Endothelial cell of umbilical vein (primary cell): ENCODE measurements at regions not wholly inside any gene's neighbourhood (a gene's known extent, or its start where the extent isn't known, plus 50 kb on each side); places are given as distances from the start of the nearest gene placed in this dataset.

Experiments
- BruUV-seq: library from RNA; stranded (reverse); fragments of 400-500 nt; replicated peaks from 2 replicates; lab custom pipeline; 2021; lab: Mats Ljungman, UMichigan
- CTCF ChIA-PET: fragments of 300-600, 350-600 bp; sonication (Branson Sonifier 250); formaldehyde crosslinking; loops from one replicate; lab custom pipeline; 2021; ENCODE audit warnings: antibody characterized with exemption, inconsistent platforms; lab: Charles Lee
- POLR2A ChIA-PET: fragments of 300-600, 350-600 bp; sonication (Branson Sonifier 250); formaldehyde crosslinking; loops from one replicate; lab custom pipeline; 2021; ENCODE audit warnings: antibody characterized with exemption, inconsistent platforms; lab: Charles Lee
- DNase-seq: peaks from one replicate; pipeline ENCODE4 v3.0.0-alpha.2; 2011; ENCODE audit warnings: low read depth, low spot score
- FAIRE-seq: peaks from 2 replicates; lab custom pipeline; 2011; peaks lifted over from hg19 to GRCh38; lab: Jason Lieb, UNC
- H2AFZ ChIP-seq: 2 replicates; pipeline ENCODE4 v1.6.0; 2012; ENCODE audit warnings: low read depth, low read length, control low read depth, inconsistent platforms
- H3K27ac ChIP-seq: 2 replicates; pipeline ENCODE4 v1.5.1; 2011; ENCODE audit warnings: low read depth, mild to moderate bottlenecking, control low read depth, low read length, moderate library complexity; ENCODE audit not compliant: insufficient read depth
- H3K27me3 ChIP-seq, 2 experiments: 2 replicates each; pipeline versions ENCODE4 v1.6.0 to v1.6.1; 2011; ENCODE audit warnings: low read length in 2 of 2, mixed read lengths in 1 of 2; ENCODE audit not compliant: control insufficient read depth in 2 of 2, insufficient read depth in 2 of 2
- H3K36me3 ChIP-seq, 2 experiments: 2 replicates in 1 of 2; 3 replicates in 1 of 2; pipeline ENCODE4 v1.5.1; 2011; ENCODE audit warnings: low read length in 2 of 2, mild to moderate bottlenecking in 1 of 2, moderate library complexity in 1 of 2; ENCODE audit not compliant: control insufficient read depth in 2 of 2, insufficient read depth in 2 of 2; ENCODE audit errors: extremely low read depth in 1 of 2
- H3K4me1 ChIP-seq: 3 replicates; pipeline ENCODE4 v1.5.1; 2011; ENCODE audit warnings: mild to moderate bottlenecking, low read length; ENCODE audit not compliant: control insufficient read depth, insufficient read depth; ENCODE audit errors: extremely low read depth
- H3K4me2 ChIP-seq: 2 replicates; pipeline ENCODE4 v1.6.1; 2011; ENCODE audit warnings: low read length, control low read depth, mixed read lengths; ENCODE audit not compliant: insufficient read depth
- H3K4me3 ChIP-seq, 3 experiments: fragments of 200-600 bp in 1 of 3; sonication (generic), shearing (Covaris generic) in 1 of 3; replicated peaks in 1 of 3; 2 replicates each; pipeline ENCODE4 v1.5.1; 2011 to 2016; ENCODE audit warnings: control low read depth in 3 of 3, low read length in 3 of 3, mild to moderate bottlenecking in 2 of 3, inconsistent platforms in 1 of 3, low read depth in 1 of 3, moderate library complexity in 1 of 3; ENCODE audit not compliant: insufficient read depth in 1 of 3
- H3K79me2 ChIP-seq: 2 replicates; pipeline ENCODE4 v1.6.0; 2012; ENCODE audit warnings: low read length, inconsistent platforms; ENCODE audit not compliant: control insufficient read depth, insufficient read depth
- H3K9ac ChIP-seq: replicated peaks from 2 replicates; pipeline ENCODE3; 2011; ENCODE audit warnings: low read length, control low read depth; ENCODE audit not compliant: insufficient read depth; ENCODE audit errors: extremely low read depth
- H3K9me1 ChIP-seq: replicated peaks from 3 replicates; pipeline ENCODE4 v1.6.0; 2011; ENCODE audit warnings: mild to moderate bottlenecking, low read length; ENCODE audit not compliant: control insufficient read depth, insufficient read depth; ENCODE audit errors: extremely low read depth
- H3K9me3 ChIP-seq: replicated peaks from 2 replicates; pipeline ENCODE4 v1.5.1; 2012; ENCODE audit warnings: low read length, inconsistent platforms; ENCODE audit not compliant: control insufficient read depth, insufficient read depth
- H4K20me1 ChIP-seq: replicated peaks from 2 replicates; pipeline ENCODE3; 2011; ENCODE audit warnings: mild to moderate bottlenecking, low read length; ENCODE audit not compliant: control insufficient read depth, insufficient read depth; ENCODE audit errors: extremely low read depth
- CTCF ChIP-seq, 2 donors: IDR thresholded peaks; 1 replicate in 1 of 2; 2 replicates in 1 of 2; pipeline ENCODE4 v1.5.1; 2011; ENCODE audit warnings: low read length in 2 of 2, mild to moderate bottlenecking in 2 of 2, moderate library complexity in 2 of 2, control low read depth in 1 of 2, inconsistent platforms in 1 of 2, low read depth in 1 of 2; ENCODE audit not compliant: insufficient read depth in 1 of 2; ENCODE audit errors: extremely low read depth in 1 of 2
- EZH2 ChIP-seq: IDR thresholded peaks from 2 replicates; pipeline ENCODE4 v1.6.1; 2012; ENCODE audit warnings: borderline replicate concordance, low read depth, mild to moderate bottlenecking, moderate library complexity, low read length, inconsistent platforms; ENCODE audit not compliant: severe bottlenecking
- FOS ChIP-seq: IDR thresholded peaks from 2 replicates; pipeline ENCODE4 v1.6.1; 2011; ENCODE audit warnings: mild to moderate bottlenecking, low read length, moderate library complexity, borderline replicate concordance; ENCODE audit not compliant: insufficient read depth
- GATA2 ChIP-seq: IDR thresholded peaks from 2 replicates; pipeline ENCODE4 v1.7.0; 2011; ENCODE audit warnings: low read depth, mild to moderate bottlenecking, moderate library complexity, mixed read lengths, low read length; ENCODE audit not compliant: insufficient read length, insufficient read depth
- JUN ChIP-seq: IDR thresholded peaks from 2 replicates; pipeline ENCODE4 v1.6.1; 2011; ENCODE audit warnings: borderline replicate concordance, low read depth; ENCODE audit not compliant: insufficient read length, insufficient read depth
- MAX ChIP-seq: IDR thresholded peaks from 2 replicates; pipeline ENCODE4 v1.6.1; 2011; ENCODE audit not compliant: insufficient read depth, insufficient read length
- MYC ChIP-seq: IDR thresholded peaks from one replicate; pipeline ENCODE4 v1.6.1; 2011; ENCODE audit warnings: mild to moderate bottlenecking, low read depth, low read length
- POLR2A ChIP-seq: IDR thresholded peaks from 2 replicates; pipeline ENCODE4 v1.6.1; 2012; ENCODE audit warnings: low read depth, mild to moderate bottlenecking, control low read depth, low read length
- POLR2AphosphoS5 ChIP-seq: IDR thresholded peaks from 2 replicates; pipeline ENCODE4 v1.6.1; 2012; ENCODE audit warnings: low read depth, mild to moderate bottlenecking, control low read depth, low read length, moderate library complexity; ENCODE audit not compliant: insufficient read depth
- dilution Hi-C: fragments of 300-500 bp; cut with MboI; formaldehyde crosslinking; loops from one replicate; pipeline ENCODE4 v1.15.0; 2019; ENCODE audit warnings: low sequenced_read_pairs; ENCODE audit not compliant: extremely low pct_ligation_motif_present
- intact Hi-C: fragments of 100-400 bp; cut with micrococcal nuclease; formaldehyde crosslinking; loops from one replicate; pipeline ENCODE4 v1.10.0; 2022

DNA sequence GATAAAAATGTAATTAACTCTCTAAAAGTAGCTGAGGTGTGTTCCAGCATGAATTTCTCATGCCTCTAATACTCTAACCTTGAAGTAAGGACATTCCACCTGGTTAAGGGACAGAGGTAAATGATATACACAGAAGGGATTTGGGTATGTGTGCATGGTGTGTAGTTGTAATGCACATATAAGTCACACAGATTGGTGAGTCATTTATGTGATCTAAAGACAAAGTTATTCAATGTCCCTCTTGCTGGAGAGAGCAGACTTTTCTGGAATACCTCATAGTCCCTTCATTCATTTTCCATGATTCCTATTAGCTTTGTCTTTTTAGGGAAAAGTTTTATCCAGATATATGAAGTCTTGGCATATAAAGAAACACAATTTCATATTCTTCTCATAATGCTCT, 234.9 kb downstream of the SNAPC1 start:
- H3K36me3 ChIP-seq, result no peaks in the 10 kb centered on the region
- no peak overlapping the region for H3K9ac ChIP-seq
- H3K4me1 ChIP-seq, result peaks cover 4% of the 10 kb centered on the region
- no peaks in the 10 kb centered on the region for H3K9me1 ChIP-seq
- no peak for TF ChIP-seq GATA2
- no peak for TF ChIP-seq MYC
- no peak for TF ChIP-seq FOS
- TF ChIP-seq POLR2A, result no peak
- no peak for TF ChIP-seq MAX
- TF ChIP-seq POLR2AphosphoS5, result no peak
- no peak for TF ChIP-seq EZH2
- TF ChIP-seq JUN, result no peak
- no peak for TF ChIP-seq CTCF (IDR thresholded peaks at IDR 0.05; ENCODE audit: extremely low read depth in 1 of 2, insufficient read depth in 1 of 2, low read depth in 1 of 2, low read length in 2 of 2)
- ChIA-PET CTCF (interaction anchor here (1.2 kb wide), 1 partner anchor 10 kb away, joined by 3 read pairs; no protein-coding TSS in a partner anchor), POLR2A (no interaction called here)
- intact Hi-C loops (no loop called here), dilution Hi-C loops (no loop called here)
- no TSS peak for BruUV-seq
- no peaks in the 10 kb centered on the region for H3K79me2 ChIP-seq
- peaks cover 2 to 3% of the 10 kb centered on the region in 2 experiments for H3K27me3 ChIP-seq
- no peak overlapping the region for H3K27ac ChIP-seq
- FAIRE-seq (no peak), DNase-seq (no peak)
- H3K4me3 ChIP-seq, result no peak overlapping the region
- no peaks in the 10 kb centered on the region for H4K20me1 ChIP-seq
- H2AFZ ChIP-seq, result no peak overlapping the region
- no peaks in the 10 kb centered on the region for H3K9me3 ChIP-seq
- no peak overlapping the region for H3K4me2 ChIP-seq
